ENCODE measurements at regions not wholly inside any gene's neighbourhood (a gene's known extent, or its start where the extent isn't known, plus 50 kb on each side); places are given as distances from the start of the nearest gene placed in this dataset.

GRCh38 chr4:121555315-121556107 is 141.3 kb downstream of the ANXA5 start:
- H3K9me3 ChIP-seq (ENCODE audit: low read depth, low read length, poor library complexity, severe bottlenecking): no peaks in the 10 kb centered on the region
- no peak overlapping the region for H3K4me3 ChIP-seq (ENCODE audit: low read depth, low read length, poor library complexity, severe bottlenecking)
- DNase-seq (ENCODE audit: low spot score): no peak
- no peaks in the 10 kb centered on the region for H3K4me1 ChIP-seq (ENCODE audit: insufficient read depth, low read length, poor library complexity, severe bottlenecking)
- CTCF ChIA-PET: no interaction called here
- H3K27ac ChIP-seq (ENCODE audit: low read depth, low read length, poor library complexity, severe bottlenecking): no peak overlapping the region
- H3K36me3 ChIP-seq (ENCODE audit: insufficient read depth, low read length, poor library complexity, severe bottlenecking): no peaks in the 10 kb centered on the region
- intact Hi-C loops (cut with micrococcal nuclease; ENCODE audit: unreplicated experiment): no loop called here
- BruUV-seq (replicated peaks): no TSS peak
- POLR2A ChIA-PET (ENCODE audit: low non-redundant PET): no interaction called here
- no peaks in the 10 kb centered on the region for H3K27me3 ChIP-seq (replicated peaks; ENCODE audit: insufficient read depth, low read depth, low read length, poor library complexity)
- TF ChIP-seq CTCF (conservative IDR thresholded peaks at IDR 0.05; ENCODE audit: low read depth, low read length) (no peak), EZH2 (IDR thresholded peaks at IDR 0.05; ENCODE audit: borderline replicate concordance, low read depth, low read length, poor library complexity, severe bottlenecking) (no peak)

GRCh38 chr4:121554382-121554781 is 142.4 kb downstream of the ANXA5 start:
- TF ChIP-seq CTCF (conservative IDR thresholded peaks at IDR 0.05; ENCODE audit: low read depth, low read length): no peak
- no peak for TF ChIP-seq EZH2 (IDR thresholded peaks at IDR 0.05; ENCODE audit: borderline replicate concordance, low read depth, low read length, poor library complexity, severe bottlenecking)
- Histone ChIP-seq H3K27me3 (replicated peaks; ENCODE audit: insufficient read depth, low read depth, low read length, poor library complexity) (no peaks in the 10 kb centered on the region), H3K4me3 (ENCODE audit: low read depth, low read length, poor library complexity, severe bottlenecking) (no peak overlapping the region), H3K27ac (ENCODE audit: low read depth, low read length, poor library complexity, severe bottlenecking) (no peak overlapping the region), H3K36me3 (ENCODE audit: insufficient read depth, low read length, poor library complexity, severe bottlenecking) (no peaks in the 10 kb centered on the region), H3K9me3 (ENCODE audit: low read depth, low read length, poor library complexity, severe bottlenecking) (no peaks in the 10 kb centered on the region), H3K4me1 (ENCODE audit: insufficient read depth, low read length, poor library complexity, severe bottlenecking) (no peaks in the 10 kb centered on the region)
- CTCF ChIA-PET: no interaction called here
- intact Hi-C loops (cut with micrococcal nuclease; ENCODE audit: unreplicated experiment): no loop called here
- POLR2A ChIA-PET (ENCODE audit: low non-redundant PET): no interaction called here
- no peak for DNase-seq (ENCODE audit: low spot score)
- BruUV-seq (replicated peaks): no TSS peak

GRCh38 chr4:121551881-121552280 is 144.9 kb downstream of the ANXA5 start:
- no peaks in the 10 kb centered on the region for H3K9me3 ChIP-seq (ENCODE audit: low read depth, low read length, poor library complexity, severe bottlenecking)
- no peaks in the 10 kb centered on the region for H3K4me1 ChIP-seq (ENCODE audit: insufficient read depth, low read length, poor library complexity, severe bottlenecking)
- TF ChIP-seq CTCF (conservative IDR thresholded peaks at IDR 0.05; ENCODE audit: low read depth, low read length) (no peak), EZH2 (IDR thresholded peaks at IDR 0.05; ENCODE audit: borderline replicate concordance, low read depth, low read length, poor library complexity, severe bottlenecking) (no peak)
- H3K27me3 ChIP-seq (replicated peaks; ENCODE audit: insufficient read depth, low read depth, low read length, poor library complexity): no peaks in the 10 kb centered on the region
- intact Hi-C loops (cut with micrococcal nuclease; ENCODE audit: unreplicated experiment): no loop called here
- no peak for DNase-seq (ENCODE audit: low spot score)
- ChIA-PET POLR2A (ENCODE audit: low non-redundant PET) (no interaction called here), CTCF (no interaction called here)
- H3K4me3 ChIP-seq (ENCODE audit: low read depth, low read length, poor library complexity, severe bottlenecking): no peak overlapping the region
- no peaks in the 10 kb centered on the region for H3K36me3 ChIP-seq (ENCODE audit: insufficient read depth, low read length, poor library complexity, severe bottlenecking)
- no peak overlapping the region for H3K27ac ChIP-seq (ENCODE audit: low read depth, low read length, poor library complexity, severe bottlenecking)
- no TSS peak for BruUV-seq (replicated peaks)
